BJ (cell line): ENCODE measurements at regions not wholly inside any gene's neighbourhood (a gene's known extent, or its start where the extent isn't known, plus 50 kb on each side); places are given as distances from the start of the nearest gene placed in this dataset.
A peak's percentile ranks its signal among the peaks of the same experiment; 100 is the strongest.
"Not testable (repeated sequence)": the region's sequence is repeated elsewhere in the genome, so short reads cannot be mapped to it uniquely, and the experiment has no call there.

Experiments used
- CTCF ChIA-PET: fragments of 350-600 bp; formaldehyde crosslinking; extraction: SDS; loops from one replicate; lab custom pipeline; 2021; ENCODE audit warnings: antibody characterized with exemption, inconsistent platforms; lab: Yijun Ruan, JAX
- POLR2A ChIA-PET: fragments of 300-600 bp; sonication (Branson Sonifier 250); formaldehyde crosslinking; extraction: SDS; loops from one replicate; lab custom pipeline; 2021; ENCODE audit warnings: antibody characterized with exemption; lab: Charles Lee
- DNase-seq: peaks from one replicate; pipeline ENCODE4 v3.0.0-alpha.2; 2011; ENCODE audit warnings: low read depth
- H3K27me3 ChIP-seq: 2 replicates; pipeline ENCODE4 v1.6.0; 2011; ENCODE audit warnings: low read length; ENCODE audit not compliant: control insufficient read depth, insufficient read depth
- H3K36me3 ChIP-seq: 2 replicates; pipeline ENCODE4 v1.5.1; 2011; ENCODE audit warnings: low read length; ENCODE audit not compliant: control insufficient read depth, insufficient read depth
- H3K4me3 ChIP-seq: 2 replicates; pipeline ENCODE4 v1.5.1; 2011; ENCODE audit warnings: low read depth, mild to moderate bottlenecking, control low read depth, low read length
- CTCF ChIP-seq: IDR thresholded peaks from 2 replicates; pipeline ENCODE4 v1.5.1; 2011; ENCODE audit warnings: low read depth, mild to moderate bottlenecking, control low read depth, inconsistent platforms, low read length, moderate library complexity; ENCODE audit not compliant: insufficient read depth

GRCh38 chr5:127196042-127196441, 94.6 kb upstream of the MEGF10 start:
- H3K4me3 ChIP-seq: no peak overlapping the region
- no peak for TF ChIP-seq CTCF
- H3K27me3 ChIP-seq: no peaks in the 10 kb centered on the region; the same call in 1 of the 2 replicates
- ChIA-PET CTCF (no interaction called here), POLR2A (no interaction called here)
- DNase-seq: no peak
- H3K36me3 ChIP-seq: no peaks in the 10 kb centered on the region

GRCh38 chr5:127197402-127198167, 93.0 kb upstream of the MEGF10 start:
- POLR2A ChIA-PET, H3K4me3 ChIP-seq, H3K36me3 ChIP-seq, DNase-seq, CTCF ChIA-PET, H3K27me3 ChIP-seq: not testable (repeated sequence)

GRCh38 chr5:127202738-127203137, 87.9 kb upstream of the MEGF10 start:
- POLR2A ChIA-PET, DNase-seq, H3K4me3 ChIP-seq, H3K27me3 ChIP-seq, CTCF ChIA-PET, H3K36me3 ChIP-seq: not testable (repeated sequence)

- ChIA-PET POLR2A (no interaction called here), CTCF (no interaction called here)
- Histone ChIP-seq H3K36me3 (no peaks in the 10 kb centered on the region), H3K4me3 (no peak overlapping the region), H3K27me3 (no peaks in the 10 kb centered on the region)
- TF ChIP-seq CTCF: no peak
- DNase-seq: peak; percentile 4
These were observed 86.8 kb upstream of the MEGF10 start for GRCh38 chr5:127203818-127204217.

- POLR2A ChIA-PET: no interaction called here
These were observed 85.4 kb upstream of the MEGF10 start for GRCh38 chr5:127205147-127205546.

More at GRCh38 chr5:127205147-127205546, 85.4 kb upstream of the MEGF10 start:
- no peaks in the 10 kb centered on the region for H3K36me3 ChIP-seq
- no peak for DNase-seq
- CTCF ChIA-PET: interaction anchor here (0.6 kb wide), 1 partner anchor 20 kb away, joined by 4 read pairs; no protein-coding TSS in a partner anchor
- H3K4me3 ChIP-seq: no peak overlapping the region
- H3K27me3 ChIP-seq: no peaks in the 10 kb centered on the region
- no peak for TF ChIP-seq CTCF
